ENCODE measurements at regions not wholly inside any gene's neighbourhood (a gene's known extent, or its start where the extent isn't known, plus 50 kb on each side); places are given as distances from the start of the nearest gene placed in this dataset.
"Not testable (repeated sequence)": the region's sequence is repeated elsewhere in the genome, so short reads cannot be mapped to it uniquely, and the experiment has no call there.

- H3K27me3 Mint-ChIP-seq = peaks cover 33% of the 10 kb centered on the region
- no peak overlapping the region for H3K4me3 Mint-ChIP-seq
- H3K36me3 Mint-ChIP-seq (ENCODE audit: low read depth) = no peaks in the 10 kb centered on the region
- CTCF ChIA-PET = interaction anchor here (1.1 to 3.3 kb wide), 5 partner anchors 13 to 233 kb away, joined by 3 to 40 read pairs (median 5); partner anchors contain the start of gene TRAF6
- DNase-seq (no peak), ATAC-seq (no peak)
- intact Hi-C loops (cut with DNase I, micrococcal nuclease) = loop anchor here in 1 of 2 experiments (10.0 kb wide), 1 partner anchor 1128 kb away; the partner anchor contains the start of gene FJX1
- POLR2A ChIA-PET = no interaction called here
- no peaks in the 10 kb centered on the region for H3K9me3 Mint-ChIP-seq (ENCODE audit: low read depth)
- H3K27ac Mint-ChIP-seq = no peak overlapping the region
- peaks cover 8% of the 10 kb centered on the region for H3K4me1 Mint-ChIP-seq
Measured at GRCh38 chr11:36743039-36743438, 145.0 kb upstream of the RAG2 start.

- CTCF ChIA-PET = interaction anchor here (0.9 kb wide), 1 partner anchor 18 kb away, joined by 3 read pairs; no protein-coding TSS in a partner anchor
- Mint-ChIP-seq H3K27me3 (peaks cover 28% of the 10 kb centered on the region), H3K27ac (no peak overlapping the region), H3K4me3 (no peak overlapping the region), H3K9me3 (ENCODE audit: low read depth) (no peaks in the 10 kb centered on the region), H3K36me3 (ENCODE audit: low read depth) (no peaks in the 10 kb centered on the region), H3K4me1 (peaks cover 5% of the 10 kb centered on the region)
- no peak for DNase-seq
- POLR2A ChIA-PET = no interaction called here
- ATAC-seq = no peak
- intact Hi-C loops (cut with DNase I, micrococcal nuclease) = loop anchor here in 1 of 2 experiments (10.0 kb wide), 1 partner anchor 1127 kb away; the partner anchor contains the start of gene FJX1
Measured at GRCh38 chr11:36741515-36741914, 143.5 kb upstream of the RAG2 start.

- CTCF ChIA-PET = interaction anchor here (1.4 to 7.2 kb wide), 5 partner anchors 8 to 174 kb away, joined by 3 to 68 read pairs (median 14); partner anchors contain the start of gene RAG1
Measured at GRCh38 chr11:36738292-36738861, 140.3 kb upstream of the RAG2 start.

GRCh38 chr11:36736103-36736502, 138.1 kb upstream of the RAG2 start:
- H3K9me3 Mint-ChIP-seq (ENCODE audit: low read depth) = no peaks in the 10 kb centered on the region

More at GRCh38 chr11:36738292-36738861, 140.3 kb upstream of the RAG2 start:
- no peak overlapping the region for H3K4me3 Mint-ChIP-seq
- peaks cover 9% of the 10 kb centered on the region for H3K27me3 Mint-ChIP-seq
- intact Hi-C loops (cut with DNase I, micrococcal nuclease) = no loop called here
- ATAC-seq = no peak
- no peaks in the 10 kb centered on the region for H3K9me3 Mint-ChIP-seq (ENCODE audit: low read depth)
- H3K27ac Mint-ChIP-seq = no peak overlapping the region
- H3K4me1 Mint-ChIP-seq = no peaks in the 10 kb centered on the region
- no peaks in the 10 kb centered on the region for H3K36me3 Mint-ChIP-seq (ENCODE audit: low read depth)
- POLR2A ChIA-PET = no interaction called here
- DNase-seq = no peak

GRCh38 chr11:36733721-36734120, 135.7 kb upstream of the RAG2 start:
- H3K27ac Mint-ChIP-seq; H3K4me1 Mint-ChIP-seq; H3K36me3 Mint-ChIP-seq (ENCODE audit: low read depth); H3K9me3 Mint-ChIP-seq (ENCODE audit: low read depth); H3K4me3 Mint-ChIP-seq; intact Hi-C loops (cut with DNase I, micrococcal nuclease); DNase-seq; ATAC-seq; H3K27me3 Mint-ChIP-seq: not testable (repeated sequence)
- CTCF ChIA-PET = interaction anchor here (5.0 kb wide), 1 partner anchor 14 kb away, joined by 32 read pairs; no protein-coding TSS in a partner anchor
- POLR2A ChIA-PET = interaction anchor here (0.6 kb wide), 1 partner anchor 31 kb away, joined by 3 read pairs; no protein-coding TSS in a partner anchor

More at GRCh38 chr11:36736103-36736502, 138.1 kb upstream of the RAG2 start:
- H3K36me3 Mint-ChIP-seq (ENCODE audit: low read depth) = no peaks in the 10 kb centered on the region
- no peak overlapping the region for H3K4me3 Mint-ChIP-seq
- ChIA-PET POLR2A (no interaction called here), CTCF (interaction anchor here (0.6 to 7.2 kb wide), 8 partner anchors 9 to 187 kb away, joined by 3 to 68 read pairs (median 3); no protein-coding TSS in a partner anchor)
- H3K4me1 Mint-ChIP-seq = no peaks in the 10 kb centered on the region
- intact Hi-C loops (cut with DNase I, micrococcal nuclease) = no loop called here
- H3K27me3 Mint-ChIP-seq = peaks cover 9% of the 10 kb centered on the region
- ATAC-seq (no peak), DNase-seq (no peak)
- no peak overlapping the region for H3K27ac Mint-ChIP-seq

GRCh38 chr11:36730761-36731160, 132.7 kb upstream of the RAG2 start:
- no peak for ATAC-seq
- no peaks in the 10 kb centered on the region for H3K36me3 Mint-ChIP-seq (ENCODE audit: low read depth)

GRCh38 chr11:36729825-36730224, 131.8 kb upstream of the RAG2 start:
- Mint-ChIP-seq H3K9me3 (ENCODE audit: low read depth) (no peaks in the 10 kb centered on the region), H3K27ac (no peak overlapping the region), H3K27me3 (peaks cover 4% of the 10 kb centered on the region), H3K36me3 (ENCODE audit: low read depth) (no peaks in the 10 kb centered on the region), H3K4me3 (no peak overlapping the region), H3K4me1 (no peaks in the 10 kb centered on the region)
- no peak for DNase-seq
- intact Hi-C loops (cut with DNase I, micrococcal nuclease) = no loop called here
- ChIA-PET CTCF (interaction anchor here (0.6 to 5.0 kb wide), 6 partner anchors 9 to 709 kb away, joined by 3 to 32 read pairs (median 5); no protein-coding TSS in a partner anchor), POLR2A (no interaction called here)
- ATAC-seq = no peak

More at GRCh38 chr11:36730761-36731160, 132.7 kb upstream of the RAG2 start:
- no peak overlapping the region for H3K27ac Mint-ChIP-seq
- ChIA-PET POLR2A (no interaction called here), CTCF (interaction anchor here (0.6 to 5.0 kb wide), 5 partner anchors 8 to 909 kb away, joined by 3 to 32 read pairs (median 6); no protein-coding TSS in a partner anchor)
- H3K9me3 Mint-ChIP-seq (ENCODE audit: low read depth) = no peaks in the 10 kb centered on the region
- H3K4me3 Mint-ChIP-seq = no peak overlapping the region
- intact Hi-C loops (cut with DNase I, micrococcal nuclease) = no loop called here
- DNase-seq = no peak
- no peaks in the 10 kb centered on the region for H3K4me1 Mint-ChIP-seq
- H3K27me3 Mint-ChIP-seq = peaks cover 4% of the 10 kb centered on the region

GRCh38 chr11:36726420-36726819, 128.4 kb upstream of the RAG2 start:
- Mint-ChIP-seq H3K4me1 (no peaks in the 10 kb centered on the region), H3K9me3 (ENCODE audit: low read depth) (no peaks in the 10 kb centered on the region), H3K4me3 (no peak overlapping the region), H3K27me3 (peaks cover 11% of the 10 kb centered on the region), H3K36me3 (ENCODE audit: low read depth) (no peaks in the 10 kb centered on the region), H3K27ac (no peak overlapping the region)
- CTCF ChIA-PET = interaction anchor here (2.0 kb wide), 1 partner anchor 21 kb away, joined by 6 read pairs; no protein-coding TSS in a partner anchor
- intact Hi-C loops (cut with DNase I, micrococcal nuclease) = no loop called here
- no peak for DNase-seq
- POLR2A ChIA-PET = no interaction called here
- no peak for ATAC-seq

- Mint-ChIP-seq H3K27ac (no peak overlapping the region), H3K9me3 (ENCODE audit: low read depth) (no peaks in the 10 kb centered on the region), H3K4me3 (no peak overlapping the region), H3K27me3 (peaks cover 13% of the 10 kb centered on the region), H3K36me3 (ENCODE audit: low read depth) (no peaks in the 10 kb centered on the region), H3K4me1 (no peaks in the 10 kb centered on the region)
- no peak for ATAC-seq
- POLR2A ChIA-PET = no interaction called here
- no peak for DNase-seq
- CTCF ChIA-PET = no interaction called here
- intact Hi-C loops (cut with DNase I, micrococcal nuclease) = no loop called here
Measured at GRCh38 chr11:36724742-36725385, 126.8 kb upstream of the RAG2 start.

GRCh38 chr11:36722421-36722820, 124.4 kb upstream of the RAG2 start:
- DNase-seq (no peak), ATAC-seq (no peak)
- no peak overlapping the region for H3K4me3 Mint-ChIP-seq
- CTCF ChIA-PET = no interaction called here
- H3K9me3 Mint-ChIP-seq (ENCODE audit: low read depth) = no peaks in the 10 kb centered on the region
- peaks cover 13% of the 10 kb centered on the region for H3K27me3 Mint-ChIP-seq
- H3K36me3 Mint-ChIP-seq (ENCODE audit: low read depth) = no peaks in the 10 kb centered on the region
- H3K27ac Mint-ChIP-seq = no peak overlapping the region
- intact Hi-C loops (cut with DNase I, micrococcal nuclease) = no loop called here
- POLR2A ChIA-PET = no interaction called here
- H3K4me1 Mint-ChIP-seq = no peaks in the 10 kb centered on the region

GRCh38 chr11:36719358-36720107, 121.5 kb upstream of the RAG2 start:
- CTCF ChIA-PET = interaction anchor here (1.2 kb wide), 2 partner anchors 17 to 155 kb away, joined by 3 to 4 read pairs; no protein-coding TSS in a partner anchor
- Mint-ChIP-seq H3K27me3 (peaks cover 8% of the 10 kb centered on the region), H3K4me1 (no peaks in the 10 kb centered on the region), H3K36me3 (ENCODE audit: low read depth) (no peaks in the 10 kb centered on the region), H3K9me3 (ENCODE audit: low read depth) (no peaks in the 10 kb centered on the region), H3K4me3 (no peak overlapping the region), H3K27ac (no peak overlapping the region)
- ATAC-seq (no peak), DNase-seq (no peak)
- POLR2A ChIA-PET = interaction anchor here (0.7 kb wide), 1 partner anchor 86 kb away, joined by 3 read pairs; no protein-coding TSS in a partner anchor
- intact Hi-C loops (cut with DNase I, micrococcal nuclease) = no loop called here
